22Rv1 (cell line): ENCODE measurements at regions not wholly inside any gene's neighbourhood (a gene's known extent, or its start where the extent isn't known, plus 50 kb on each side); places are given as distances from the start of the nearest gene placed in this dataset.

Source experiments
- H3K27ac ChIP-seq: fragments of 450-650 bp; 2 replicates; pipeline ENCODE4 v1.5.1; 2017
- ZFX ChIP-seq: fragments of 450-650 bp; IDR thresholded peaks from 2 replicates; pipeline ENCODE4 v1.6.1; 2017; ENCODE audit warnings: antibody characterized with exemption, borderline replicate concordance
- TF ChIP-seq, protein P1 (sequence below): fragments of 450-650 bp; IDR thresholded peaks from 2 replicates; pipeline ENCODE4 v1.5.1; 2017; ENCODE audit warnings: mild to moderate bottlenecking

DNA sequence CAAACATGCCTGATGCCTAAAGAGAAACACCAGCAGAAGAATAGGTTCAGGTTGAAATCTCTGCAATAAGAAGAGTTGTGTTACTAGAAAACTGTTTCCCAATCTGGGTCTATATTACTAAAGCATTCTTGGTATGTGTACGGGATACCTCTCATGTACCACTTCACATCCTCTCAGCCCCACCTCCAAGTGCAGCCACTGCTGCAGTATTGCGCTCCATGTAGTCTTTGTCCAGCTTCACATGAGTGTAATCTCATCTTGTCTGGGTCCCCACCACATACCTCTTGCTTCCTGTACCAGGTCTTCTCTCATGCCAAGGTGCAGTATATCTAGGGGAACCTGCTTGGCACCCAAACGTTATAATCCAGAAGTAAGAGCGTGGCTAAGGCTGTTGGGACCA lies 187.5 kb upstream of the EEA1 start:
- TF ChIP-seq, protein P1, sequence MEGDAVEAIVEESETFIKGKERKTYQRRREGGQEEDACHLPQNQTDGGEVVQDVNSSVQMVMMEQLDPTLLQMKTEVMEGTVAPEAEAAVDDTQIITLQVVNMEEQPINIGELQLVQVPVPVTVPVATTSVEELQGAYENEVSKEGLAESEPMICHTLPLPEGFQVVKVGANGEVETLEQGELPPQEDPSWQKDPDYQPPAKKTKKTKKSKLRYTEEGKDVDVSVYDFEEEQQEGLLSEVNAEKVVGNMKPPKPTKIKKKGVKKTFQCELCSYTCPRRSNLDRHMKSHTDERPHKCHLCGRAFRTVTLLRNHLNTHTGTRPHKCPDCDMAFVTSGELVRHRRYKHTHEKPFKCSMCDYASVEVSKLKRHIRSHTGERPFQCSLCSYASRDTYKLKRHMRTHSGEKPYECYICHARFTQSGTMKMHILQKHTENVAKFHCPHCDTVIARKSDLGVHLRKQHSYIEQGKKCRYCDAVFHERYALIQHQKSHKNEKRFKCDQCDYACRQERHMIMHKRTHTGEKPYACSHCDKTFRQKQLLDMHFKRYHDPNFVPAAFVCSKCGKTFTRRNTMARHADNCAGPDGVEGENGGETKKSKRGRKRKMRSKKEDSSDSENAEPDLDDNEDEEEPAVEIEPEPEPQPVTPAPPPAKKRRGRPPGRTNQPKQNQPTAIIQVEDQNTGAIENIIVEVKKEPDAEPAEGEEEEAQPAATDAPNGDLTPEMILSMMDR, result no peak
- TF ChIP-seq ZFX, result no peak
- H3K27ac ChIP-seq, result no peak overlapping the region

DNA sequence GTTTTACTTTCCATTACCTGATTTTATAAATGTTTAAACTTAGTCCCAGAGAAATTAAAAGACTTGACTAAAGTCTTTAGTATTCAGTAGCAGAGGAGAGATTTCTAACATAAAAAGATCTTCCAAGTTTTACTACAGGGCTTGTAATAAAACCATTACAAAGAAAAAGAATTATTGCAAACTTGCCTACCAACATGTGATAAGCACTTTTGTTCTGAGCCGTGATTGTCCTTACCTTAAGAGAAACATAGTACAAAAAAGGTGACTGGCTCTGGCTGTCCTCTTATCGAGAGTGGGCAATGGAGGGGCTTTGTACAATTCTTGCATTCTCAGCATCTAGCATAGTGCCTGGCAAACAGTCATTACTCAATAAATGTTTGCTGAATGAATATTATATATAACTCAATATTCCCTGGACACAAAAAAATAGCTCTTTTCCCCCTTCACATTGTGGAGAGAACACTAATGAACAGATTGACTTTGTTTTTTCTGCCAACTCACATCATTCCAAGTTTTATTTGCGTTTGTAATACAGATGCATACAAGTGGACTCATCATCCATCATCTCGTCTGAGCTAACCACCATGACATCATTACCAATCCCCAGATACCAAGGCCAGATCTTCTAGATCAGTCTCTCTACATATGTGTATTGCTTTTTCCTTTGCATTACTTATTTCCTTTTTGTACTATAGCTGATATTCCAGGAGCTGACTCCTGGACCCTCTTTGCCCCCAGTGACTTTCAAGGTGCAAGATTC lies 192.8 kb upstream of the EEA1 start:
- H3K27ac ChIP-seq, result no peak overlapping the region
- TF ChIP-seq, protein P1, result no peak
- no peak for TF ChIP-seq ZFX

DNA sequence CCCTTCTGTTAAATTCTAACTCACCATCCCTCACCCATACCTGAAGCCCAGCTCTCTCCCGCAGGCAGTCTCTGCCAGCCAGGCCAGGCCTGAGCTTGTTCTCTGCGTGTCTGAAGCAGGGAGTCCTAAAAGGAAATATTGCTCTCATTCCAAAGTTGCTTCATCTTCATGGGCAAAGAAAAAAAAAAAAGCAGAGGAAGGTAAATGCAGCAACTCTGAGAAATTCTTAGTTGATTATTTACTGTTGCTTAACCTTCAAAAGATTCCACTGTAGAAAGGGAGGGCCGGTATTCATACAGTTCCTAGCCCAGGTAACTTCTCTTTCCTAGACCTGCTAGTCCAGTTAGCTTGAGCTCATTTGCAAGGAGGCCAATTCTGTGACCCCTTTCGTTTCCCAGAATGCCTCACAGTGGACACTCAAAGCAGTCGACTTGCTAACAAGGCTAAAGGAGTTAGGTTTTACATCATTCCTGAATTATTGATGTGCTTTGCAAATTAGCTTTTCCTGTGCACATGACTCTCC lies 193.5 kb upstream of the EEA1 start:
- no peak overlapping the region for H3K27ac ChIP-seq
- TF ChIP-seq ZFX, result no peak
- TF ChIP-seq, protein P1, result no peak

DNA sequence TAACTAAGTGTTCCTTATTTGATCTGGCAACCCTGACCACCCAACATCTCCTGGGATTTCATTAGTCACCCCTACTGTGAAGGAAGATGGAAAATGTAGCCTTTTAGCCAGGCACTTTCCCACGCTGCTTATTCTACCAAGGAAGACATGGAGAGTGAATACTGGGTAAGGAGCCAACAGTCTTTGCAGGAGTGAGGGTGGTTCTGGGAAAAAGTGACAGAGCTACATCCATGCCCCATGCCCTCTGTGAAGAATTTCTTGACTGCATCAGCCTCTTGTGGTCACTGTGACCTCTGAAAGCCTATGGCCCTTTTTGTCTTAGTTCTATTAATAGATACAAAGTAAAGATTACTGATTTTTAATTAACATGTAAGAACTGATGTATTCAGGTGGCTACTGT lies 196.0 kb upstream of the EEA1 start:
- no peak overlapping the region for H3K27ac ChIP-seq
- no peak for TF ChIP-seq ZFX
- TF ChIP-seq, protein P1, result no peak

DNA sequence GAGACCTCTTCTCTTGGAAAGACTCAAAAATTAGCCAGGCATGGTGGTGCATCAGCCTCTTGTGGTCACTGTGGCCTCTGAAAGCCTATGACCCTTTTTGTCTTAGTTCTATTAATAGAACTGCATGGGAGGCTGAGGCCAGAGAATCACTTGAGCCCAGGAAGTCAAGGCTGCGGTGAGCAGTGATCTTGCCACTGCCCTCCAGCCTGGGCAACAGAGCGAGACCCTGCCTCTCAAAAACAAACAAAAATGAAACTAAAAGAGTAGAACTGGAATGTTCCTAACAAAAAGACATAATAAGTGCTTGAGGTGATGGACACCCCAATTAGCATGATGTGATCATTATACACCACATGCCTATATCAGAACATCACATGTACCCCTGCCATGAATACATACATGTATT lies 197.0 kb upstream of the EEA1 start:
- no peak overlapping the region for H3K27ac ChIP-seq
- no peak for TF ChIP-seq ZFX
- TF ChIP-seq, protein P1, result no peak

DNA sequence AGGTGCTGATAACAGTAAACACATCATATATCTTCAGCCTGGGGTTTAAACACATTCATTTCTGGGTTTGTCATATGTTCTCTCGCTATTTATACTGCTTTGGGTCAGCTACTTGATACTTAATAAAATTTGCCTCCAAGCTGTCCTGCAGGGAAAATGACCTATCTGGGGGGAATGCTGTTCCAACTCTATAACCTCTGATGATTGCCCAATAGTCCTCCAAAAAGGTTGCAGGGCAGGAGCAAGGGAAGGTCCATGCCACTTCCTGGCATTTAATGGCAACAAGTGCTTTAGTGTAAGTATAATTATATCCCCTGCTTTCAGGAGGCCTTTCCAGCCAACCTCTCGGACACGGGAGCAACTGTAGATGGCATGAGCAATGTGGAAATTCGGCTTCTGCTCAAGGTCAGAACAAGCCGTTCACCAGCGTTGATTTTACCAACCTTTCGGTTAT lies 198.0 kb upstream of the EEA1 start:
- TF ChIP-seq ZFX, result no peak
- TF ChIP-seq, protein P1, result no peak

DNA sequence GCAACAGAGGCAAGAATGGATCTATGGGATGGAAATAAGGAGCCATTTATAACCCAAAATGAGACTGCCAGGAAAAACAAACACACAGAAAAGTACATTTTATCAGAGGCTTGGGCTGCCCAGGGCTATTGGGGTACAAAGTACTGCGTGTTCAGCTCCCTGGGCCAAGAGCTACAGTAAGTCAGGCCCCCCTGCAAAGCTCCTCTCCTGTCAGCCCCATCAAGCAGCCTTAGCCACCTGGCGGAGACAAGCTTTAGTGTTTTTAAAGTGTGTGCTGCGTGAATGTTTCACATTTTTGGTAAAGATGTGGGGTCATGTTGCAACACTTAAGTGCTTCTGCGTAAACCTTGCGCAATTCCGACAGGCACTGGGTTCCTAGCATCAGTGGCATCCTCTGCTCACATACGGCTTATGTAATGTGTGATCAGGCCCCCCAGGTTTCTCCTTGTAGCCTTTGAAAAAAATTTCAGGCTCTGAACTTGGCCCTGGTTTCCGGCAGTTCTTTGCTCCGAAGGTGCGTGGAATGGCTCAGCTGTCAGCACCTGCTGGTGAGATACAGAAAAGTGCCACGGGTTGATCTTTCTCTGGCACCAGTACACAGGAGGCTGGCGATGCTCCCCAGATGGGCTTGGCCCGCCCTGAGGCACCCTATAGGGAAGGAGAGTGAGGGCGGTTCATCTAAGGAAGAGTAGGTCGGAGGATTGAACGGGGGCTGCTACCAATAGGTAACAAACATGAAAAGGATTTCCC lies 198.7 kb upstream of the EEA1 start:
- no peak for TF ChIP-seq ZFX
- TF ChIP-seq, protein P1, result no peak

More for the DNA sequence above, 198.0 kb upstream of the EEA1 start:
- H3K27ac ChIP-seq, result no peak overlapping the region

More for the DNA sequence above, 198.7 kb upstream of the EEA1 start:
- H3K27ac ChIP-seq, result no peak overlapping the region
